ENCODE measurements at regions not wholly inside any gene's neighbourhood (a gene's known extent, or its start where the extent isn't known, plus 50 kb on each side); places are given as distances from the start of the nearest gene placed in this dataset.

GRCh38 chr14:65824978-65825299, 412.4 kb downstream of the FUT8 start:
- Histone ChIP-seq H3K9me3 (no peaks in the 10 kb centered on the region), H3K27me3 (peaks cover 29% of the 10 kb centered on the region), H3K4me1 (no peaks in the 10 kb centered on the region), H3K27ac (no peak overlapping the region), H3K4me3 (no peak overlapping the region), H3K36me3 (no peaks in the 10 kb centered on the region)
- no peak for ATAC-seq
- TF ChIP-seq, protein P1, sequence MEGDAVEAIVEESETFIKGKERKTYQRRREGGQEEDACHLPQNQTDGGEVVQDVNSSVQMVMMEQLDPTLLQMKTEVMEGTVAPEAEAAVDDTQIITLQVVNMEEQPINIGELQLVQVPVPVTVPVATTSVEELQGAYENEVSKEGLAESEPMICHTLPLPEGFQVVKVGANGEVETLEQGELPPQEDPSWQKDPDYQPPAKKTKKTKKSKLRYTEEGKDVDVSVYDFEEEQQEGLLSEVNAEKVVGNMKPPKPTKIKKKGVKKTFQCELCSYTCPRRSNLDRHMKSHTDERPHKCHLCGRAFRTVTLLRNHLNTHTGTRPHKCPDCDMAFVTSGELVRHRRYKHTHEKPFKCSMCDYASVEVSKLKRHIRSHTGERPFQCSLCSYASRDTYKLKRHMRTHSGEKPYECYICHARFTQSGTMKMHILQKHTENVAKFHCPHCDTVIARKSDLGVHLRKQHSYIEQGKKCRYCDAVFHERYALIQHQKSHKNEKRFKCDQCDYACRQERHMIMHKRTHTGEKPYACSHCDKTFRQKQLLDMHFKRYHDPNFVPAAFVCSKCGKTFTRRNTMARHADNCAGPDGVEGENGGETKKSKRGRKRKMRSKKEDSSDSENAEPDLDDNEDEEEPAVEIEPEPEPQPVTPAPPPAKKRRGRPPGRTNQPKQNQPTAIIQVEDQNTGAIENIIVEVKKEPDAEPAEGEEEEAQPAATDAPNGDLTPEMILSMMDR (IDR thresholded peaks at IDR 0.05) = no peak
- no peak for TF ChIP-seq POLR2A (IDR thresholded peaks at IDR 0.05)
- no peak for TF ChIP-seq POLR2AphosphoS5 (IDR thresholded peaks at IDR 0.05)
- no peak for TF ChIP-seq EP300 (IDR thresholded peaks at IDR 0.05)
- 4 to 16% methylated on average over 2 of the region's 2 CpGs for WGBS, 2 donors (ENCODE audit: low coverage in 1 of 2)

- no peaks in the 10 kb centered on the region for H3K4me1 ChIP-seq
- no peak for TF ChIP-seq POLR2A (IDR thresholded peaks at IDR 0.05)
- TF ChIP-seq, protein P1 (IDR thresholded peaks at IDR 0.05) = no peak
- no peak overlapping the region for H3K4me3 ChIP-seq
- peaks cover 35% of the 10 kb centered on the region for H3K27me3 ChIP-seq
- H3K36me3 ChIP-seq = no peaks in the 10 kb centered on the region
- H3K27ac ChIP-seq = no peak overlapping the region
- H3K9me3 ChIP-seq = no peaks in the 10 kb centered on the region
- ATAC-seq = no peak
- WGBS, 2 donors (ENCODE audit: low coverage in 1 of 2) = 53 to 62% methylated on average over 4 to 5 of the region's 6 CpGs
Observed at GRCh38 chr14:65826946-65827345, 414.4 kb downstream of the FUT8 start.

DNA sequence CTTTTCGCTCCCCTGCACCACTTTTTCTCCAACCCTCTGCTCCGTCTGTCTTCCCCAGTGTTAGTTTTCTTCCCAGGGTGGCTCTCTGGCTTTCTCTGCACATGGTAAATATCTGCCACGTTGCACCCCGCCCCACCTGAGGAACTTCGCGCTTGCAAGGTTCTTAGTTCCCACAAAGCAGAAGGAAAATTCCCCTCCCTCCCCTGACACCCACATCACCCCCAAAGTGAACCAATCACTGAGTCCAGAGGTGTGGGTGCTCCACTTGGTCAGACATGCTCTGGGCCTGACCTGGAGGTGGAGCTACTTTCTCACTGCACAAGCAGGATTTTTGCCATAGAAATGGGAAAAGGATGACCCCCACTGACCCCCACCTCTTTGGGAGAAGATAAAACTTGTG, 415.0 kb downstream of the FUT8 start:
- Histone ChIP-seq H3K9me3 (no peaks in the 10 kb centered on the region), H3K4me3 (no peak overlapping the region), H3K36me3 (no peaks in the 10 kb centered on the region), H3K4me1 (no peaks in the 10 kb centered on the region), H3K27me3 (peaks cover 35% of the 10 kb centered on the region), H3K27ac (no peak overlapping the region)
- no peak for TF ChIP-seq POLR2AphosphoS5 (IDR thresholded peaks at IDR 0.05)
- no peak for ATAC-seq
- 58 to 70% methylated on average over 2 to 6 of the region's 6 CpGs for WGBS, 2 donors (ENCODE audit: low coverage in 1 of 2)

DNA sequence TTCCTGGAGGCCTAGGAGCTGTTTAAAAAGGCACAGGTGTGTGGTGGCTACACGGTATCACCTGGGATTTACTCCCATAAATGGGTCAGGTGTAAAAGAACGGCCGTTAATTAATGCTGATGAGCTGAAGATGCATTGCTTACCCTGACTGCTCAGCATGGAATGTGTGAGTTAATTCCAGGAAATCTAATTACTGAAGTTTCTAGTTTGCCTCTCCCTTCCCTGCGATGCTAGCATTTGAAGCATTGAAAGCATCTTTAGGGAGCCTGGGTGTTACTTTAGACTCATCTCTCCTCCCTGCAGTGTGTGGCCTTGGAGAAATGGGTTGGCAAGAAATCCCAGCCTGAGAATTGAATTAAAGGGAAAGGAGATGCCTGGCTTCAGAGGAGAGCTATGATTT, 415.9 kb downstream of the FUT8 start:
- ATAC-seq = no peak

DNA sequence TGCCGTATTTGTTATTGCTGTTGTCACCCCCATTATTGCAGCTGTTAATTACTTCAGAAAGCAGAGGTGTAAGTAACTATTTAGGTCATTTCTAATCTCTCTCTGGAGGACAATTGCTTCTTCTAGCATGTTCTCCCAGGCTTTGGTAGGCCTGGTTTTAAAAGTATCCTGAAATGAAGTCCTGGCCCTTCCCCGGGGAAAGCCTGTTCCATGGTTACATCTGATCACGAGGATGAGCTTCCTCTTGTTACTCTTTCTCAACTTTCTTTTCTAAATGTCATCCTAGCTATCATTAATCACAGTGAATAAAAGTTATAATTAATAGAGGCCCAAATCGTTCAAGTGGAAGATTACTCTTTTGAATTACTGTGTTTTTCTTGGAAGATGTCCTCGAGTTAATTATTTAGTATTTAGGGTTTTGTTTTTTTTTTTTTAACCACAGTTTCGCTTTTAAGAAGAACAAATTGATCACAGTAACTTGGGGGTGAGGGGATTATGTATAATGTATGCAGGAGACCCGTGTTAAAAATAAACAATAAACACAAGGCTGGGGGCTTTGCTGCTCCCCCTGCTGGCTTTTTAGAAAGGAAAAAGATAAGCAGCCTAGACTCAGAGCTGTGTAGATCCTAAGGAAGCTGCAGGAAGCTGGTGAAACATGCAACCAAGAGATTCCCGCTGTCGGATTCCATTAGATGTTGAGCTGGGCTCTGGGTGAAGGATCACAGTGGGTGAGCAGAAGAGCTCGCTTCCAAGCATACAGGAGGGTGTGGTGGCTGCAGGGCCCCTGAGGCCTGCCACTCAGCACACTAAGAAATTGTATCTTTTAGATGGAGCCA, 420.1 kb downstream of the FUT8 start:
- H3K9me3 ChIP-seq = no peaks in the 10 kb centered on the region
- no peaks in the 10 kb centered on the region for H3K4me1 ChIP-seq
- 42 to 62% methylated on average over 6 to 9 of the region's 10 CpGs for WGBS, 2 donors (ENCODE audit: low coverage in 1 of 2)
- TF ChIP-seq POLR2A (IDR thresholded peaks at IDR 0.05) = no peak
- no peak for TF ChIP-seq POLR2AphosphoS5 (IDR thresholded peaks at IDR 0.05)
- no peak for TF ChIP-seq EP300 (IDR thresholded peaks at IDR 0.05)
- TF ChIP-seq, protein P1 (IDR thresholded peaks at IDR 0.05) = no peak
- H3K27ac ChIP-seq = no peak overlapping the region
- no peaks in the 10 kb centered on the region for H3K36me3 ChIP-seq
- H3K4me3 ChIP-seq = no peak overlapping the region
- H3K27me3 ChIP-seq = peaks cover 20% of the 10 kb centered on the region
- ATAC-seq = no peak

More for the DNA sequence above, 415.9 kb downstream of the FUT8 start:
- no peaks in the 10 kb centered on the region for H3K9me3 ChIP-seq
- WGBS, 2 donors (ENCODE audit: low coverage in 1 of 2) = 47 to 64% methylated on average over 3 to 4 of the region's 4 CpGs
- TF ChIP-seq, protein P1 (IDR thresholded peaks at IDR 0.05) = no peak
- no peak for TF ChIP-seq EP300 (IDR thresholded peaks at IDR 0.05)
- no peak for TF ChIP-seq POLR2A (IDR thresholded peaks at IDR 0.05)
- no peak for TF ChIP-seq POLR2AphosphoS5 (IDR thresholded peaks at IDR 0.05)
- H3K4me1 ChIP-seq = no peaks in the 10 kb centered on the region
- H3K36me3 ChIP-seq = no peaks in the 10 kb centered on the region
- H3K27ac ChIP-seq = no peak overlapping the region
- H3K27me3 ChIP-seq = peaks cover 29% of the 10 kb centered on the region
- no peak overlapping the region for H3K4me3 ChIP-seq
